ENCODE measurements at regions not wholly inside any gene's neighbourhood (a gene's known extent, or its start where the extent isn't known, plus 50 kb on each side); places are given as distances from the start of the nearest gene placed in this dataset.

GRCh38 chr19:28487999-28488398 lies 725.0 kb downstream of the UQCRFS1 start:
- no peak for DNase-seq
- Mint-ChIP-seq H3K27ac (no peak overlapping the region), H3K4me3 (no peak overlapping the region), H3K9me3 (ENCODE audit: low read depth) (no peaks in the 10 kb centered on the region), H3K4me1 (peaks cover 4% of the 10 kb centered on the region), H3K27me3 (no peaks in the 10 kb centered on the region), H3K36me3 (ENCODE audit: low read depth) (no peaks in the 10 kb centered on the region)
- intact Hi-C loops (cut with DNase I, micrococcal nuclease) = no loop called here
- no peak for ATAC-seq
- ChIA-PET POLR2A (no interaction called here), CTCF (no interaction called here)

- CTCF ChIA-PET = no interaction called here
- intact Hi-C loops (cut with DNase I, micrococcal nuclease) = no loop called here
- POLR2A ChIA-PET = no interaction called here
- Mint-ChIP-seq H3K9me3 (ENCODE audit: low read depth) (no peaks in the 10 kb centered on the region), H3K4me3 (no peak overlapping the region), H3K36me3 (ENCODE audit: low read depth) (no peaks in the 10 kb centered on the region), H3K27ac (no peak overlapping the region), H3K27me3 (no peaks in the 10 kb centered on the region), H3K4me1 (peaks cover 4% of the 10 kb centered on the region)
- ATAC-seq (no peak), DNase-seq (no peak)
Observed at GRCh38 chr19:28486926-28487325, 726.0 kb downstream of the UQCRFS1 start.

GRCh38 chr19:28486473-28486872 lies 726.5 kb downstream of the UQCRFS1 start:
- ATAC-seq = no peak
- Mint-ChIP-seq H3K27me3 (no peaks in the 10 kb centered on the region), H3K4me1 (peaks cover 4% of the 10 kb centered on the region), H3K36me3 (ENCODE audit: low read depth) (no peaks in the 10 kb centered on the region), H3K27ac (no peak overlapping the region), H3K4me3 (no peak overlapping the region), H3K9me3 (ENCODE audit: low read depth) (no peaks in the 10 kb centered on the region)
- ChIA-PET CTCF (interaction anchor here (0.8 kb wide), 1 partner anchor 231 kb away, joined by 3 read pairs; no protein-coding TSS in a partner anchor), POLR2A (no interaction called here)
- intact Hi-C loops (cut with DNase I, micrococcal nuclease) = no loop called here
- no peak for DNase-seq

GRCh38 chr19:28485292-28485691 lies 727.7 kb downstream of the UQCRFS1 start:
- H3K36me3 Mint-ChIP-seq (ENCODE audit: low read depth) = no peaks in the 10 kb centered on the region
- intact Hi-C loops (cut with DNase I, micrococcal nuclease) = no loop called here
- no peak overlapping the region for H3K27ac Mint-ChIP-seq
- H3K9me3 Mint-ChIP-seq (ENCODE audit: low read depth) = no peaks in the 10 kb centered on the region
- no peak overlapping the region for H3K4me3 Mint-ChIP-seq
- DNase-seq (no peak), ATAC-seq (no peak)
- H3K4me1 Mint-ChIP-seq = peaks cover 10% of the 10 kb centered on the region
- POLR2A ChIA-PET = interaction anchor here (0.7 kb wide), 1 partner anchor 17 kb away, joined by 6 read pairs; no protein-coding TSS in a partner anchor
- no peaks in the 10 kb centered on the region for H3K27me3 Mint-ChIP-seq
- CTCF ChIA-PET = no interaction called here

GRCh38 chr19:28483197-28483596 lies 729.8 kb downstream of the UQCRFS1 start:
- intact Hi-C loops (cut with DNase I, micrococcal nuclease) = no loop called here
- H3K27me3 Mint-ChIP-seq = no peaks in the 10 kb centered on the region
- ChIA-PET CTCF (no interaction called here), POLR2A (no interaction called here)
- DNase-seq (no peak), ATAC-seq (no peak)
- peaks cover 10% of the 10 kb centered on the region for H3K4me1 Mint-ChIP-seq
- H3K27ac Mint-ChIP-seq = no peak overlapping the region
- no peaks in the 10 kb centered on the region for H3K36me3 Mint-ChIP-seq (ENCODE audit: low read depth)
- no peaks in the 10 kb centered on the region for H3K9me3 Mint-ChIP-seq (ENCODE audit: low read depth)
- H3K4me3 Mint-ChIP-seq = no peak overlapping the region

- ChIA-PET CTCF (no interaction called here), POLR2A (no interaction called here)
- H3K27me3 Mint-ChIP-seq = no peaks in the 10 kb centered on the region
- no peaks in the 10 kb centered on the region for H3K9me3 Mint-ChIP-seq (ENCODE audit: low read depth)
- no peak overlapping the region for H3K4me3 Mint-ChIP-seq
- no peak for ATAC-seq
- peaks cover 6% of the 10 kb centered on the region for H3K4me1 Mint-ChIP-seq
- no peaks in the 10 kb centered on the region for H3K36me3 Mint-ChIP-seq (ENCODE audit: low read depth)
- no peak for DNase-seq
- H3K27ac Mint-ChIP-seq = peak overlapping the region; percentile 19
- intact Hi-C loops (cut with DNase I, micrococcal nuclease) = no loop called here
Observed at GRCh38 chr19:28482221-28482620, 730.7 kb downstream of the UQCRFS1 start.

- ATAC-seq (no peak), DNase-seq (no peak)
- intact Hi-C loops (cut with DNase I, micrococcal nuclease) = no loop called here
- ChIA-PET POLR2A (no interaction called here), CTCF (interaction anchor here (1.1 kb wide), 1 partner anchor 13 kb away, joined by 3 read pairs; no protein-coding TSS in a partner anchor)
- Mint-ChIP-seq H3K27ac (no peak overlapping the region), H3K9me3 (ENCODE audit: low read depth) (no peaks in the 10 kb centered on the region), H3K4me3 (no peak overlapping the region), H3K27me3 (no peaks in the 10 kb centered on the region), H3K36me3 (ENCODE audit: low read depth) (no peaks in the 10 kb centered on the region), H3K4me1 (peaks cover 6% of the 10 kb centered on the region)
Observed at GRCh38 chr19:28481674-28482073, 731.3 kb downstream of the UQCRFS1 start.

GRCh38 chr19:28475525-28475924 lies 737.4 kb downstream of the UQCRFS1 start:
- ATAC-seq (no peak), DNase-seq (no peak)
- Mint-ChIP-seq H3K27me3 (no peaks in the 10 kb centered on the region), H3K4me3 (no peak overlapping the region), H3K9me3 (ENCODE audit: low read depth) (no peaks in the 10 kb centered on the region), H3K27ac (no peak overlapping the region), H3K4me1 (no peaks in the 10 kb centered on the region), H3K36me3 (ENCODE audit: low read depth) (no peaks in the 10 kb centered on the region)
- ChIA-PET CTCF (no interaction called here), POLR2A (no interaction called here)
- intact Hi-C loops (cut with DNase I, micrococcal nuclease) = no loop called here

GRCh38 chr19:28472843-28473242 lies 740.1 kb downstream of the UQCRFS1 start:
- Mint-ChIP-seq H3K4me1 (peaks cover 21% of the 10 kb centered on the region), H3K27ac (no peak overlapping the region), H3K36me3 (ENCODE audit: low read depth) (no peaks in the 10 kb centered on the region), H3K27me3 (no peaks in the 10 kb centered on the region), H3K9me3 (ENCODE audit: low read depth) (no peaks in the 10 kb centered on the region), H3K4me3 (no peak overlapping the region)
- ATAC-seq (no peak), DNase-seq (no peak)
- CTCF ChIA-PET = interaction anchor here (1.3 kb wide), 1 partner anchor 161 kb away, joined by 7 read pairs; no protein-coding TSS in a partner anchor
- intact Hi-C loops (cut with DNase I, micrococcal nuclease) = no loop called here
- POLR2A ChIA-PET = no interaction called here

- no peaks in the 10 kb centered on the region for H3K36me3 Mint-ChIP-seq (ENCODE audit: low read depth)
- no peak for DNase-seq
- intact Hi-C loops (cut with DNase I, micrococcal nuclease) = no loop called here
- peaks cover 21% of the 10 kb centered on the region for H3K4me1 Mint-ChIP-seq
- CTCF ChIA-PET = interaction anchor here (1.3 kb wide), 1 partner anchor 162 kb away, joined by 7 read pairs; no protein-coding TSS in a partner anchor
- no peaks in the 10 kb centered on the region for H3K9me3 Mint-ChIP-seq (ENCODE audit: low read depth)
- no peak overlapping the region for H3K4me3 Mint-ChIP-seq
- no peak overlapping the region for H3K27ac Mint-ChIP-seq
- H3K27me3 Mint-ChIP-seq = no peaks in the 10 kb centered on the region
- no peak for ATAC-seq
- POLR2A ChIA-PET = no interaction called here
Observed at GRCh38 chr19:28471731-28472510, 741.0 kb downstream of the UQCRFS1 start.

GRCh38 chr19:28469544-28469943 lies 743.4 kb downstream of the UQCRFS1 start:
- Mint-ChIP-seq H3K36me3 (ENCODE audit: low read depth) (no peaks in the 10 kb centered on the region), H3K4me3 (no peak overlapping the region), H3K9me3 (ENCODE audit: low read depth) (no peaks in the 10 kb centered on the region), H3K27me3 (peaks cover 3% of the 10 kb centered on the region), H3K27ac (no peak overlapping the region), H3K4me1 (peaks cover 23% of the 10 kb centered on the region)
- DNase-seq (no peak), ATAC-seq (no peak)
- ChIA-PET POLR2A (no interaction called here), CTCF (interaction anchor here (0.8 to 3.8 kb wide), 11 partner anchors 8 to 410 kb away, joined by 3 to 20 read pairs (median 4); no protein-coding TSS in a partner anchor)
- intact Hi-C loops (cut with DNase I, micrococcal nuclease) = no loop called here

GRCh38 chr19:28468701-28469459 lies 744.1 kb downstream of the UQCRFS1 start:
- ATAC-seq (peak; percentile 67), DNase-seq (peak; percentile 40)
- Mint-ChIP-seq H3K27ac (no peak overlapping the region), H3K4me1 (peaks cover 23% of the 10 kb centered on the region), H3K4me3 (no peak overlapping the region), H3K27me3 (peaks cover 3% of the 10 kb centered on the region), H3K9me3 (ENCODE audit: low read depth) (no peaks in the 10 kb centered on the region), H3K36me3 (ENCODE audit: low read depth) (no peaks in the 10 kb centered on the region)
- CTCF ChIA-PET = interaction anchor here (0.8 to 3.8 kb wide), 13 partner anchors 9 to 410 kb away, joined by 3 to 20 read pairs (median 4); no protein-coding TSS in a partner anchor
- POLR2A ChIA-PET = interaction anchor here (0.6 to 0.7 kb wide), 2 partner anchors 11 to 16 kb away, joined by 3 to 6 read pairs; no protein-coding TSS in a partner anchor
- intact Hi-C loops (cut with DNase I, micrococcal nuclease) = no loop called here
